SK-N-SH (cell line): ENCODE measurements at regions not wholly inside any gene's neighbourhood (a gene's known extent, or its start where the extent isn't known, plus 50 kb on each side); places are given as distances from the start of the nearest gene placed in this dataset.

Experiments used
- CTCF ChIA-PET: fragments of 300-600, 350-600 bp; formaldehyde crosslinking; extraction: SDS; loops from one replicate; lab custom pipeline; 2021; lab: Yijun Ruan, JAX
- POLR2A ChIA-PET: fragments of 350-600 bp; sonication (Branson Sonifier 250); formaldehyde crosslinking; extraction: SDS; loops from one replicate; lab custom pipeline; 2020; ENCODE audit warnings: antibody characterized with exemption, inconsistent platforms; lab: Yijun Ruan, JAX
- DNase-seq: peaks from one replicate; pipeline ENCODE4 v3.0.0; 2012
- H2AFZ ChIP-seq: fragments of 200-600 bp; sonication (generic); 2 replicates; pipeline ENCODE4 v1.8.1; 2016; ENCODE audit warnings: antibody characterized with exemption, mild to moderate bottlenecking, low read depth
- H3F3A ChIP-seq: fragments of 200-600 bp; sonication (generic); replicated peaks from 2 replicates; pipeline ENCODE3; 2016; ENCODE audit warnings: antibody characterized with exemption, mild to moderate bottlenecking; ENCODE audit not compliant: insufficient read depth
- H3K27ac ChIP-seq, 2 experiments: fragments of 200-500 bp in 1 of 2; fragments of 200-600 bp in 1 of 2; sonication (Bioruptor generic) in 1 of 2; sonication (generic), shearing (Covaris generic) in 1 of 2; 2 replicates each; pipeline versions ENCODE4 v1.5.1 to v1.6.1; 2014 to 2016; ENCODE audit warnings: low read depth in 2 of 2, inconsistent platforms in 1 of 2, low read length in 1 of 2, mild to moderate bottlenecking in 1 of 2, mixed read lengths in 1 of 2
- H3K27me3 ChIP-seq: fragments of 200-600 bp; sonication (generic), shearing (Covaris generic); 2 replicates; pipeline ENCODE4 v1.6.1; 2016; ENCODE audit warnings: mixed run types; ENCODE audit not compliant: insufficient read depth
- H3K36me3 ChIP-seq, 2 experiments: fragments of 200-500 bp in 1 of 2; fragments of 200-600 bp in 1 of 2; sonication (Bioruptor generic) in 1 of 2; sonication (generic) in 1 of 2; replicated peaks in 1 of 2; 2 replicates each; pipeline versions ENCODE3 to v1.5.1; 2014 to 2016; ENCODE audit warnings: low read length in 1 of 2, mild to moderate bottlenecking in 1 of 2; ENCODE audit not compliant: insufficient read depth in 2 of 2, control insufficient read depth in 1 of 2
- H3K4me1 ChIP-seq, 2 experiments: fragments of 200-500 bp in 1 of 2; fragments of 200-600 bp in 1 of 2; sonication (Bioruptor generic) in 1 of 2; sonication (generic), shearing (Covaris generic) in 1 of 2; 2 replicates each; pipeline versions ENCODE4 v1.5.1 to v1.6.1; 2014 to 2016; ENCODE audit warnings: low read depth in 1 of 2, low read length in 1 of 2, mixed run types in 1 of 2; ENCODE audit not compliant: insufficient read depth in 2 of 2, control insufficient read depth in 1 of 2
- H3K4me2 ChIP-seq: fragments of 200-600 bp; sonication (generic), shearing (Covaris generic); 2 replicates; pipeline ENCODE4 v1.6.1; 2017; ENCODE audit warnings: mixed run types
- H3K4me3 ChIP-seq, 2 experiments: fragments of 200-500 bp in 1 of 2; fragments of 200-600 bp in 1 of 2; sonication (Bioruptor generic) in 1 of 2; sonication (generic), shearing (Covaris generic) in 1 of 2; 2 replicates each; pipeline versions ENCODE4 v1.5.1 to v1.8.1; 2014 to 2016; ENCODE audit warnings: low read depth in 2 of 2, inconsistent platforms in 1 of 2, low read length in 1 of 2, mild to moderate bottlenecking in 1 of 2, mixed read lengths in 1 of 2, moderate library complexity in 1 of 2
- H3K79me2 ChIP-seq: fragments of 200-600 bp; sonication (generic); 2 replicates; pipeline ENCODE4 v1.8.1; 2017; ENCODE audit warnings: mild to moderate bottlenecking; ENCODE audit not compliant: insufficient read depth
- H3K9ac ChIP-seq: fragments of 200-600 bp; sonication (generic); 2 replicates; pipeline ENCODE4 v1.6.1; 2017; ENCODE audit warnings: mixed run types
- H3K9me2 ChIP-seq: fragments of 200-600 bp; sonication (generic); 2 replicates; pipeline ENCODE4 v1.6.1; 2017; ENCODE audit warnings: mixed run types
- H3K9me3 ChIP-seq: fragments of 200-600 bp; sonication (generic); 2 replicates; pipeline ENCODE4 v1.6.1; 2017; ENCODE audit warnings: mixed run types, mild to moderate bottlenecking, moderate library complexity
- H4K20me1 ChIP-seq: fragments of 200-600 bp; sonication (generic); 2 replicates; pipeline ENCODE4 v1.6.1; 2017; ENCODE audit warnings: mild to moderate bottlenecking, mixed run types; ENCODE audit not compliant: insufficient read depth
- EP300 ChIP-seq, 2 experiments: IDR thresholded peaks; 2 replicates each; pipeline versions ENCODE4 v1.4.0 to v1.6.1; 2012; ENCODE audit warnings: borderline replicate concordance in 1 of 2, low read depth in 1 of 2, low read length in 1 of 2
- GATA2 ChIP-seq: sonication (generic); formaldehyde crosslinking; IDR thresholded peaks from 2 replicates; pipeline ENCODE4 v1.5.0; 2020; ENCODE audit warnings: mild to moderate bottlenecking, missing genetic modification reagents
- MXI1 ChIP-seq: IDR thresholded peaks from 2 replicates; pipeline ENCODE4 v1.6.1; 2012; ENCODE audit warnings: mild to moderate bottlenecking, low read depth, low read length, improper control_type of control experiment
- NRF1 ChIP-seq: IDR thresholded peaks from 2 replicates; pipeline ENCODE4 v1.6.1; 2012; ENCODE audit warnings: low read depth, mild to moderate bottlenecking, low read length
- RAD21 ChIP-seq: IDR thresholded peaks from 2 replicates; pipeline ENCODE4 v1.6.1; 2012; ENCODE audit warnings: mild to moderate bottlenecking, low read length
- RXRA ChIP-seq: IDR thresholded peaks from 2 replicates; pipeline ENCODE4 v1.4.0; 2012; ENCODE audit warnings: low read depth, mild to moderate bottlenecking, borderline replicate concordance
- SMC3 ChIP-seq: IDR thresholded peaks from 2 replicates; pipeline ENCODE4 v1.6.1; 2012; ENCODE audit warnings: low read depth, low read length, improper control_type of control experiment
- TAF1 ChIP-seq: IDR thresholded peaks from 2 replicates; pipeline ENCODE4 v1.6.1; 2012; ENCODE audit warnings: low read depth, mild to moderate bottlenecking, low read length, moderate library complexity, borderline replicate concordance
- TEAD4 ChIP-seq: IDR thresholded peaks from 2 replicates; pipeline ENCODE4 v1.4.0; 2012; ENCODE audit warnings: mild to moderate bottlenecking, borderline replicate concordance; ENCODE audit not compliant: insufficient read depth
- YY1 ChIP-seq: IDR thresholded peaks from 2 replicates; pipeline ENCODE4 v1.4.0; 2012; ENCODE audit warnings: low read depth, mild to moderate bottlenecking
- WGBS: methylation state at CpG from one replicate; pipeline ENCODE4 v1.1.6; 2017; ENCODE audit warnings: low lambda C conversion rate; 5-methylcytosine and 5-hydroxymethylcytosine counted together
- TF ChIP-seq, protein P1 (sequence below): IDR thresholded peaks from 2 replicates; pipeline ENCODE4 v1.6.1; 2012; ENCODE audit warnings: mild to moderate bottlenecking, low read depth, low read length, moderate library complexity

DNA sequence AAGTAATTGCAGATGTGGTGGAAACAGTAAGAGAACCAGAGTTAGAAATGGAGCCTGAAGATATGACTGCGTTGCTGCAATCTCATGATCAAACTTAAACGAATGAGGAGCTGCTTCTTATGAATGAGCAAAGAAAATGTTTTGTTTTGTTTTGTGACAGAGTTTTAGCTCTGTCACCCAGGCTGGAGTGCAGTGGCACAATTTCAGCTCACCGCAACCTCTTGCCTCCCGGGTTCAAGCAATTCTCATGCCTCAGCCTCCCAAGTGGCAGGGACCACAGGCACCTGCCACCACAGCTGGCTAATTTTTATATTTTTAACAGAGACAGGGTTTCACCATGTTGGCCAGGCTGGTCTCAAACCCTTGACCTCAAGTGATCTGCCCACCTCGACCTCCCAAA lies 53.3 kb upstream of the NFASC start:
- TF ChIP-seq YY1, result no peak
- CTCF ChIA-PET, result interaction anchor here (1.3 to 21.2 kb wide), 6 partner anchors 8 to 251 kb away, joined by 4 to 291 read pairs (median 14); no protein-coding TSS in a partner anchor

DNA sequence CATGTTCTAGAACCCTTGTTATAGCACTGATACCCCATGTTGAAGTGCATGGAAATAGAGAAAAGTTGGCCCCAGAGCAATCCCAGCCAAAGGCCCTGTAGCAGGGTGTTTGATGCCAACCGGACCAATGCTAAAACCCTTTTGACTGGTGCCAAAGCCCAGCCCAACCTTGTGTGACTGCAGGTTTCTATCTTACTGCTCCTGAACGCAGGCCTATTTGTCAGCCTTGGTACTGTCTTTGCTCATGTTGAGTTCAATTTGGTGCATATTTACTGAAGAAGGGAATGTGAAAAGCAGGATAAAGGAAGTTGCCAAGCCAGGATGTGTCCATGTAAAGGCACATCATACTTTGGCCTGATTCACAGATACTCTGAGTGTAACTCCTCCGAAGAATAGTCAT lies 51.7 kb upstream of the NFASC start:
- peaks cover 20% of the 10 kb centered on the region for H3K27me3 ChIP-seq
- no peaks in the 10 kb centered on the region for H3F3A ChIP-seq
- TF ChIP-seq TAF1 (no peak), EP300 (IDR thresholded peaks at IDR 0.05; ENCODE audit: borderline replicate concordance in 1 of 2, low read depth in 1 of 2, low read length in 1 of 2) (no peak), MXI1 (no peak), GATA2 (CRISPR knock-in tag) (no peak), TEAD4 (no peak), RXRA (no peak), SMC3 (no peak), RAD21 (no peak), NRF1 (no peak)
- TF ChIP-seq, protein P1, sequence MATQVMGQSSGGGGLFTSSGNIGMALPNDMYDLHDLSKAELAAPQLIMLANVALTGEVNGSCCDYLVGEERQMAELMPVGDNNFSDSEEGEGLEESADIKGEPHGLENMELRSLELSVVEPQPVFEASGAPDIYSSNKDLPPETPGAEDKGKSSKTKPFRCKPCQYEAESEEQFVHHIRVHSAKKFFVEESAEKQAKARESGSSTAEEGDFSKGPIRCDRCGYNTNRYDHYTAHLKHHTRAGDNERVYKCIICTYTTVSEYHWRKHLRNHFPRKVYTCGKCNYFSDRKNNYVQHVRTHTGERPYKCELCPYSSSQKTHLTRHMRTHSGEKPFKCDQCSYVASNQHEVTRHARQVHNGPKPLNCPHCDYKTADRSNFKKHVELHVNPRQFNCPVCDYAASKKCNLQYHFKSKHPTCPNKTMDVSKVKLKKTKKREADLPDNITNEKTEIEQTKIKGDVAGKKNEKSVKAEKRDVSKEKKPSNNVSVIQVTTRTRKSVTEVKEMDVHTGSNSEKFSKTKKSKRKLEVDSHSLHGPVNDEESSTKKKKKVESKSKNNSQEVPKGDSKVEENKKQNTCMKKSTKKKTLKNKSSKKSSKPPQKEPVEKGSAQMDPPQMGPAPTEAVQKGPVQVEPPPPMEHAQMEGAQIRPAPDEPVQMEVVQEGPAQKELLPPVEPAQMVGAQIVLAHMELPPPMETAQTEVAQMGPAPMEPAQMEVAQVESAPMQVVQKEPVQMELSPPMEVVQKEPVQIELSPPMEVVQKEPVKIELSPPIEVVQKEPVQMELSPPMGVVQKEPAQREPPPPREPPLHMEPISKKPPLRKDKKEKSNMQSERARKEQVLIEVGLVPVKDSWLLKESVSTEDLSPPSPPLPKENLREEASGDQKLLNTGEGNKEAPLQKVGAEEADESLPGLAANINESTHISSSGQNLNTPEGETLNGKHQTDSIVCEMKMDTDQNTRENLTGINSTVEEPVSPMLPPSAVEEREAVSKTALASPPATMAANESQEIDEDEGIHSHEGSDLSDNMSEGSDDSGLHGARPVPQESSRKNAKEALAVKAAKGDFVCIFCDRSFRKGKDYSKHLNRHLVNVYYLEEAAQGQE, result no peak
- H2AFZ ChIP-seq, result no peak overlapping the region
- H3K4me1 ChIP-seq, result peaks cover 0 to 17% of the 10 kb centered on the region in 2 experiments; a peak in 2 of 4 replicates
- no peaks in the 10 kb centered on the region for H3K36me3 ChIP-seq
- no peaks in the 10 kb centered on the region for H3K9me2 ChIP-seq
- H3K9me3 ChIP-seq, result no peaks in the 10 kb centered on the region
- H4K20me1 ChIP-seq, result no peaks in the 10 kb centered on the region
- H3K79me2 ChIP-seq, result no peaks in the 10 kb centered on the region
- no peak overlapping the region for H3K27ac ChIP-seq
- no peak overlapping the region for H3K9ac ChIP-seq
- WGBS, result 59% methylated on average over 3 of the region's 3 CpGs
- no peak overlapping the region for H3K4me2 ChIP-seq
- POLR2A ChIA-PET, result no interaction called here
- no peak for DNase-seq
- CTCF ChIA-PET, result interaction anchor here (0.9 to 21.2 kb wide), 8 partner anchors 9 to 506 kb away, joined by 3 to 291 read pairs (median 12); no protein-coding TSS in a partner anchor
- no peak overlapping the region for H3K4me3 ChIP-seq

More for the DNA sequence above, 53.3 kb upstream of the NFASC start:
- H3K4me1 ChIP-seq, result peaks cover 0 to 17% of the 10 kb centered on the region in 2 experiments; a peak in 2 of 4 replicates
- H3K79me2 ChIP-seq, result no peaks in the 10 kb centered on the region
- POLR2A ChIA-PET, result no interaction called here
- H3K36me3 ChIP-seq, result no peaks in the 10 kb centered on the region
- H3K4me2 ChIP-seq, result no peak overlapping the region
- no peak overlapping the region for H2AFZ ChIP-seq
- WGBS, result 31% methylated on average over 3 of the region's 5 CpGs
- no peak overlapping the region for H3K27ac ChIP-seq
- H3K9me3 ChIP-seq, result no peaks in the 10 kb centered on the region
- no peak for DNase-seq
- no peaks in the 10 kb centered on the region for H3K9me2 ChIP-seq
- H3K27me3 ChIP-seq, result peaks cover 26% of the 10 kb centered on the region
- H4K20me1 ChIP-seq, result no peaks in the 10 kb centered on the region
- no peak overlapping the region for H3K9ac ChIP-seq
- H3F3A ChIP-seq, result no peaks in the 10 kb centered on the region
- H3K4me3 ChIP-seq, result no peak overlapping the region
